Activated CD4-positive, alpha-beta memory T cell treated with anti-CD3 and anti-CD28 coated beads, Interleukin-2, amount 10 ng/mL, durations not matched to agents 7 days and 5 days (primary cell): ENCODE measurements at regions not wholly inside any gene's neighbourhood (a gene's known extent, or its start where the extent isn't known, plus 50 kb on each side); places are given as distances from the start of the nearest gene placed in this dataset.
A peak's percentile ranks its signal among the peaks of the same experiment; 100 is the strongest.

Experiments
- CTCF ChIA-PET: fragments of 350-600 bp; sonication (Branson Sonifier 250); formaldehyde crosslinking; loops from one replicate; lab custom pipeline; 2021; ENCODE audit warnings: antibody characterized with exemption, inconsistent platforms; lab: Charles Lee
- POLR2A ChIA-PET: fragments of 350-600 bp; sonication (Branson Sonifier 250); formaldehyde crosslinking; loops from one replicate; lab custom pipeline; 2021; ENCODE audit warnings: antibody characterized with exemption; lab: Charles Lee
- DNase-seq: peaks from one replicate; pipeline ENCODE4 v3.0.0-alpha.2; 2020
- H3K27ac Mint-ChIP-seq: one replicate; pipeline ENCODE4 v1.8.0; 2021; ENCODE audit warnings: mild to moderate bottlenecking, mixed read lengths
- H3K27me3 Mint-ChIP-seq: one replicate; pipeline ENCODE4 v1.8.0; 2021; ENCODE audit warnings: mixed read lengths
- H3K36me3 Mint-ChIP-seq: one replicate; pipeline ENCODE4 v1.8.0; 2021; ENCODE audit warnings: low read depth, mixed read lengths
- H3K4me1 Mint-ChIP-seq: one replicate; pipeline ENCODE4 v1.8.0; 2021; ENCODE audit warnings: mixed read lengths
- H3K4me3 Mint-ChIP-seq: one replicate; pipeline ENCODE4 v1.8.0; 2021; ENCODE audit warnings: mild to moderate bottlenecking, mixed read lengths
- H3K9me3 Mint-ChIP-seq: one replicate; pipeline ENCODE4 v1.8.0; 2021; ENCODE audit warnings: mixed read lengths

DNA sequence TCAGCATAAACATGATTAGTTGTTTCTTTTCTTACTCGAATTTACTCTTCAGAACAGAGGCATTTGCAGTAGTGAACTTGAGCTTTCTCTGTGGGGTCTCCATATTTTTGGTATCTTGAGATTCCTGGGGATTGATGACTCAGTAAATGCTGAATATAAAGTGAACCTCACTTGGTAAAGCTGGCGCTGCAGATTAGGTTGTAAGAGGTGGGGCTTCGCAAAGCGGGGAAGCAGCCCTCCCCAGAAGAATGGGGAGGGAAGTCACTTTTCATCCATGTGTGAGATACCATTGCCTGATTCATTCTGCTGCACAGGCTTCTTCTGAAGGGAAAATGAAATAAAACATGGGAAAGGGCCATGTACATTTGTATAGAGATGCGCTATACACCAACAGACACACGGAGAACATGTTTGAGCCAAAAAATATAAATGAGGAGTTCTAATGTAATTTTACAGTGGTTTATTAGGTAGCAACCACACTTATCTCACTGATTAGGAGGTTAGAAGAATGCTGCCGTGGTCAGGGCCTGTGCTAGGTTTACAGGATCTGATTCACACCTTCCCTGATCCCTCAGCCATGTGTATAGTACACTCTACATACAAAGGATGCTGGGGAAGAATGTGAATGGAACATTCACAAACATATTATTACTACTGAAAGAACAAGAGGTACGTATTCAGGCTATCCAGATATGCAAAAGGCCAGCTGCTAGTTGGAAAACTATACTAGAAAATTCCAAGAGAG, 63.5 kb downstream of the DNTTIP2 start:
- H3K9me3 Mint-ChIP-seq: no peaks in the 10 kb centered on the region
- POLR2A ChIA-PET: interaction anchor here (1.1 to 1.2 kb wide), 2 partner anchors 30 to 35 kb away, joined by 3 to 4 read pairs; no protein-coding TSS in a partner anchor

DNA sequence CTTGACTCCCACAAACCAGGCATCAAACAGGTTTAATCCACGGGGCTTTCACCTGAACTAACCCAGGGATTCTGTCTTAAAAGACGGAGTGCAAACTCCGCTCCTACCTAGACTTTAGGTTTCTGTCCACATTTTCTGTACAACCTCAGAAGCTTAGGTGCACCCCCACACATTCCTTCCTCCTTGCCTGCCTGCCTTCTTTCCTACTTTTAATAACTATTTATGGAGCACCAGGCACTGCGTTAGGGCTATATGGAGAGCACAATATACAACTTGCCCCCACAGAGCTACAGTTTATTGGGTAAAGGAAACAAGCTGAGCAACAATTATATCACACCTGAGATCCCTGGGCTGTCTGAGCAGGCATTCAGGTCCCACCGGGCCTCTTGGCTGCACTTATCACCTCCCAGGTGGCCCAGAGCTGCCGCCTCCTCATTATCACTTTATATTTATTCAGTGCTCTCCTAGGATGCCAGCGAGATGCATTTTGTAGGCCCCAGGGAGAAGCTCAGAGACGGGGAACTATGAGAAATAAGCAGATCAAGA, 64.1 kb downstream of the DNTTIP2 start:
- H3K4me3 Mint-ChIP-seq: no peak overlapping the region
- H3K36me3 Mint-ChIP-seq: no peaks in the 10 kb centered on the region
- DNase-seq: no peak
- H3K27me3 Mint-ChIP-seq: peaks cover 5% of the 10 kb centered on the region
- H3K4me1 Mint-ChIP-seq: peaks cover 30% of the 10 kb centered on the region
- POLR2A ChIA-PET: interaction anchor here (1.1 to 2.0 kb wide), 4 partner anchors 31 to 186 kb away, joined by 3 to 10 read pairs (median 6); no protein-coding TSS in a partner anchor
- H3K27ac Mint-ChIP-seq: no peak overlapping the region
- no peaks in the 10 kb centered on the region for H3K9me3 Mint-ChIP-seq
- CTCF ChIA-PET: interaction anchor here (0.9 to 9.5 kb wide), 13 partner anchors 11 to 510 kb away, joined by 3 to 314 read pairs (median 5); partner anchors contain the start of gene BCAR3

More for the DNA sequence above, 63.5 kb downstream of the DNTTIP2 start:
- CTCF ChIA-PET: interaction anchor here (0.7 to 9.5 kb wide), 8 partner anchors 16 to 209 kb away, joined by 3 to 314 read pairs (median 7); partner anchors contain the start of gene BCAR3
- no peak for DNase-seq
- Mint-ChIP-seq H3K27ac (no peak overlapping the region), H3K4me1 (peaks cover 30% of the 10 kb centered on the region), H3K27me3 (peaks cover 5% of the 10 kb centered on the region), H3K36me3 (no peaks in the 10 kb centered on the region), H3K4me3 (no peak overlapping the region)

DNA sequence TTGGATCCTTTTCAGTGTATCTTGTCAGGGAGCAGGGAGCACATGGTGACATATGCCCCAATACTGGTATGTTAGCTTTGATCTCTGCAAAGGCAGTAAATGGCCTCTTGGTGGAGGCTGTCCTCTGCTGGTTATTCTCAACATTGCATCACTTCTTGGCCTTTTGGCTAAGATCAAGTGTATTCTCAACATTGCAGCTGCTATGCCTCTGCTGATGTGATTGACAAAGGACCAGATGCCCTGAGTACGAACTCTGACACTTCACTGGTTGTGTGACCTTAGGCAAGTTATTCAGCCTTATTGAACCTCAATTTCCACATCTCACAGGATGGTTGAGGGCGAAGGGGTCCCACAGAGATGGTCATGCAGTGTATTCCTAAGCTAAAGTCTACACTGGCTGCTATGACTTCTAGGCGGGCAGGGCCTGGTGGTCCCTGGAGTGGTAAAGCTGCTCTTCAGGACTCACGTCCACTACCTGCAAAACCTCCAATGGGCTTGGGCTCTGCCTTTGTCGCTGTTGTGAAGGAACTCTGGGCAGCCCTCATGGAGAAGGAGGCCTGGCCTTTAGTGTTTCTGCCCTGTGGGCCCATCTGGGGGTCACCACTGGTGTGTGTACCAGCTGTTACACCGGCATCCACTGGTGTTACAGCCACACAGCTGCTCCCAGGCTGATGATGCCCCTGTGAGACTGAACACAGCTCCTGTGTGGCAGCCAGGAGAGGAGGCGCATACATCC, 64.8 kb downstream of the DNTTIP2 start:
- peaks cover 30% of the 10 kb centered on the region for H3K4me1 Mint-ChIP-seq
- peaks cover 2% of the 10 kb centered on the region for H3K27me3 Mint-ChIP-seq
- H3K9me3 Mint-ChIP-seq: no peaks in the 10 kb centered on the region
- peak; percentile 63 for DNase-seq
- no peak overlapping the region for H3K27ac Mint-ChIP-seq
- CTCF ChIA-PET: interaction anchor here (0.7 to 9.5 kb wide), 27 partner anchors 9 to 509 kb away, joined by 3 to 314 read pairs (median 5); partner anchors contain the start of gene BCAR3
- H3K4me3 Mint-ChIP-seq: no peak overlapping the region
- POLR2A ChIA-PET: interaction anchor here (1.0 to 2.0 kb wide), 5 partner anchors 32 to 185 kb away, joined by 3 to 10 read pairs (median 5); no protein-coding TSS in a partner anchor
- no peaks in the 10 kb centered on the region for H3K36me3 Mint-ChIP-seq

DNA sequence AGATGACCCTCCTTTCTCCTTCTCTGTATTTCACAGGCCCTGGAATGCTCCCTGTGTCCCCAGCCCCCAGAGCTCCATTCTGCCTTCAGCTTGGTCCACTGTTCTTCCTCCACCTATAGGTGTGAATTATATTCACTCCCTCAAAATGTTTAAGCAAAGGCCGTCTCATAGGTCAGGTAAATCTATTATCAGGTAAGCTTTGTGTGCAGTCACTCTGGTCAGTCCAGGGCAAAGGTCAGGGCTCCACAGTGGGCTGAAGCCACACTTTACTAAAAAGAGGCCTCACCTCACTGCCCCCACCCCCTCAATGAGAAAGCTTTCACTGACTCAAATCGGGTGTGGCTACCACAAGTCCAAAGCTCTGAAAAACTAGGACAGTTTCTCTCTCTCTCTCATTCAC, 65.9 kb downstream of the DNTTIP2 start:
- H3K27ac Mint-ChIP-seq: no peak overlapping the region
- no peaks in the 10 kb centered on the region for H3K36me3 Mint-ChIP-seq
- no peaks in the 10 kb centered on the region for H3K27me3 Mint-ChIP-seq

DNA sequence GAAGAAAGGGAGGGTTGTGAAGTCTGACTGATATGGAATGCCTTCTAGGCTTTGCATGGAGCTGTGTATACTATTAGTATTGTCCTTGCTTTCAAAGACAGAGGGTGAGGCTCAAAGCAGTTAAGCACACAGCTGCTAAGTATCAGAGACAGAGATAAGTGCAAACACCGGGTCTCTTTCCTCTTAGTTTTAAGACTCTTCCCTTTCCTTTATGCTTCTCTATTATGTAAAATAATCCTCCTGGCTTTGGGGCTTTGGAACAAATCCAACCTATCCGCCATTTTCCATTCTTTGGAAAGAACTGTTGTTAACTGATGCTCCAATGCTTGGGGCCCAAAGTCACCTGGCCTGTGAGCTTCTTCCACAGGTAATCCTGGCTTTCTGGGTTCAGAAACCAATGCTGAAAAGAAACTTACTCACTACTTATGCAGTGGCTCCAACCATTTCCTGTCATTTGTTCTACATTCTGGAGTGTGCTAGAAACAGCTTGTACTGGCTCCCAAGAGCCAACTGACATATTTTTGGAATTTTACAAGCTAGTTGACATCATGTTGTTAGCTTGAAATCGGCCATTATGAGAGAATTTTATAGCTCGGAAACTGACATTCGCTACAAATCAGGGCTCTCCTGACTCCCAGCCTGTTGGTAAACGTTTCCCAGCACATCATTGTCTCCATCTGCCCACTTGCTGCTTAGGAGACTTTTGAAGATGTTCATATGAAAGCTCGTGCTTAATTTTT, 67.5 kb downstream of the DNTTIP2 start:
- POLR2A ChIA-PET: interaction anchor here (0.9 kb wide), 1 partner anchor 130 kb away, joined by 3 read pairs; the partner anchor contains the start of gene BCAR3
- Mint-ChIP-seq H3K9me3 (peaks cover 5% of the 10 kb centered on the region), H3K27me3 (peaks cover 6% of the 10 kb centered on the region), H3K4me1 (peaks cover 8% of the 10 kb centered on the region), H3K27ac (no peak overlapping the region), H3K4me3 (no peak overlapping the region), H3K36me3 (no peaks in the 10 kb centered on the region)
- CTCF ChIA-PET: interaction anchor here (1.3 to 9.5 kb wide), 5 partner anchors 39 to 507 kb away, joined by 3 to 314 read pairs (median 3); no protein-coding TSS in a partner anchor
- no peak for DNase-seq

More for the DNA sequence above, 65.9 kb downstream of the DNTTIP2 start:
- H3K4me1 Mint-ChIP-seq: peaks cover 23% of the 10 kb centered on the region
- ChIA-PET CTCF (interaction anchor here (1.0 to 9.5 kb wide), 18 partner anchors 8 to 508 kb away, joined by 3 to 314 read pairs (median 7); partner anchors contain the start of gene BCAR3), POLR2A (interaction anchor here (0.5 to 2.0 kb wide), 5 partner anchors 68 to 205 kb away, joined by 3 to 10 read pairs (median 4); no protein-coding TSS in a partner anchor)
- H3K9me3 Mint-ChIP-seq: peaks cover 4% of the 10 kb centered on the region
- DNase-seq: no peak
- H3K4me3 Mint-ChIP-seq: no peak overlapping the region

DNA sequence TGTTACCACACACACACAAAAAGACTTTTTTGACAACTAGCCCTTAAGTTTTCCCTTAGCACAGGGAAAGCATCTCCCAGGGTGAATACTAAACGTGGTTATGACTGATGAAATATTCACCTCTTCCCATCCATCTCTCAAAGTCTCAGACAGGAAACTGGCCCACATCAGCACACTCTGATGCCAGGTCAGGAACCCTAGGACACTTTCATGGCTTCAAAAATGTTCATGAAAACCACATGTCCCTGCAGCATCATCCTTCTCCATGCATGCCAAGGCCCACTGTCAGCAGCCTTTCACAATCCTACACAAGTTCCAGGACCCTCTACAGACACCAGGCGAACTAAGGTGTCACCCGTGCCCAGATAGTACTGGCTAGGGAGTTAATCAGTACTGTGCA, 68.7 kb downstream of the DNTTIP2 start:
- Mint-ChIP-seq H3K4me3 (no peak overlapping the region), H3K36me3 (no peaks in the 10 kb centered on the region), H3K27me3 (peaks cover 9% of the 10 kb centered on the region), H3K27ac (no peak overlapping the region), H3K9me3 (peaks cover 5% of the 10 kb centered on the region), H3K4me1 (peaks cover 8% of the 10 kb centered on the region)
- ChIA-PET CTCF (interaction anchor here (0.7 to 9.5 kb wide), 2 partner anchors 54 to 180 kb away, joined by 3 to 314 read pairs; no protein-coding TSS in a partner anchor), POLR2A (interaction anchor here (0.6 kb wide), 1 partner anchor 424 kb away, joined by 3 read pairs; no protein-coding TSS in a partner anchor)
- no peak for DNase-seq

DNA sequence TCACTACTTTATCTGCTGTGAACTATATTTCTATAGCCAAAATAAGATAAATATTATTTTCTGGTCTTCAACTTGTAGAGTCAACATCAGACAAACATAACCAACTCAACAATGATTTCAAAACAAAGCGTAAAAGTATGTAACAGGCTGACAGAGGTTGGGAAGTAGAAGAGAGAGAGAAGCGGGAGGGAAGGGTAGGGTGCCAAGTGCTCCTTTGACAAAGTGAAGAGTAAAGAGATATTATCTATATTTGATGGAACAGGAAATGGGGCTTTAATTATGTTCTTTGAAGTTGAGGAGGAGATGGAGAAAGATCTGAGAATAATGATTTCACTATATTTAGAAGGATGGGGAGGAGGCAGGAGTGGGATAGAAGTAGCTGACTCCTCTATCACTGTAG, 70.1 kb downstream of the DNTTIP2 start:
- Mint-ChIP-seq H3K27ac (no peak overlapping the region), H3K4me3 (no peak overlapping the region), H3K27me3 (peaks cover 9% of the 10 kb centered on the region), H3K4me1 (peaks cover 7% of the 10 kb centered on the region), H3K36me3 (no peaks in the 10 kb centered on the region), H3K9me3 (peaks cover 5% of the 10 kb centered on the region)
- CTCF ChIA-PET: interaction anchor here (1.8 kb wide), 1 partner anchor 179 kb away, joined by 6 read pairs; no protein-coding TSS in a partner anchor
- POLR2A ChIA-PET: no interaction called here
- DNase-seq: no peak

DNA sequence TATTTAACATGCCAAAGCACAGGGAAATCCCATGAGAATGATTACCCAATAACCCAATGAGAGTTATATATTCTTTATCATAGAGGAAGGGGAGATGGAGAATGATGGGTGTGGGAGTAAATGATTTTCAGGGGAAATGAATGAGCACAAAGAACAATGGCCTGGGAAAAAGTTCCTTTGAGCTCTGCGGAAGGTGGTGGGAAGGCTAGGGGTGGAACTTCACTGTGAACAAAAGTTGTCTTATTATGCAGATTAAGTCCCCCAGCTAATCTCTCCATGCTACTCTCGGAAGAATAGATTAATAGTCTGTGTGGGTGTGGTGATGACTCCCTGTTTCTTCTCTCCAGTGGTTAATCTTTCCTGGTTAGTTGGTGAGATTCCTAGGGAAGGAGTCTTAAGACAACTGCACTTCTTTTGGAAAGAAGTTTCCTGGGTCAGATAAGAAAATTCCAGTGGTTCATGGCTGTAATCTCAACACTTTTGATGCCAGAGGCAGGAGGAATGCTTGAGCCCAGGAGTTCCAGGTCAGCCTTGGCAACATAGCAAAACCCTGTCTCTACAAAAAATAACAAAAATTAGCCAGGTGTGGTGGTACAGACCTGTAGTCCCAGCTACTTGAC, 71.6 kb downstream of the DNTTIP2 start:
- H3K36me3 Mint-ChIP-seq: no peaks in the 10 kb centered on the region

DNA sequence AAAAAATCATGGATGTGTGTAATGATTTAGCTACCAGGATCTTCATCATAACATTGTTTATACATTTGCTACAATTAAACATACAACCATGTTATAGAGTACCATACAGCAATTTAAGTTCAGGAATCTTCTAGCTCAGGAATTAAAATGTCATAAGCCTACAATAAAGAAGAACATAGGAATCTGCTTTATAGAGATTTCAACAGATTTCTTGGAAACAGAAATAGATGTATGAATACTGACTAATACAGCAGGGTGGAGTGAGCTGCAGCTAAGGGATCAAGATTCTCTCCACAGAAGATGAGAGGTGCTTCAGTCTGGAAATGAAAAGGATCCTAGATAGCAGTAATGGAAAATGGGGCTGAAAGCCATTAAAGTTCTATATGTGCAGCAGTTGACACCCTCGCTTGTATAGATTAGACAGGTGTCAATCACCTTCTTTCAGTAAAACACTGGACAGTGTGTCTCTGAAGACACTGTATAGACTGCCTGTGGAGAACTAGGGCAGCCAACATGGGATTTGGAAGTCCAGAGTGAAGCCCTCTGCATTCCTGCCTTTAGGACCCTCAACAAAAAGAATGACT, 73.9 kb downstream of the DNTTIP2 start:
- ChIA-PET CTCF (interaction anchor here (1.1 to 2.9 kb wide), 2 partner anchors 8 to 176 kb away, joined by 3 to 9 read pairs; no protein-coding TSS in a partner anchor), POLR2A (no interaction called here)
- no peak for DNase-seq
- Mint-ChIP-seq H3K27me3 (peaks cover 22% of the 10 kb centered on the region), H3K36me3 (no peaks in the 10 kb centered on the region), H3K4me3 (no peak overlapping the region), H3K27ac (no peak overlapping the region), H3K9me3 (peaks cover 5% of the 10 kb centered on the region), H3K4me1 (no peaks in the 10 kb centered on the region)

More for the DNA sequence above, 71.6 kb downstream of the DNTTIP2 start:
- H3K27me3 Mint-ChIP-seq: peaks cover 13% of the 10 kb centered on the region
- ChIA-PET CTCF (no interaction called here), POLR2A (no interaction called here)
- no peak for DNase-seq
- H3K4me3 Mint-ChIP-seq: no peak overlapping the region
- H3K4me1 Mint-ChIP-seq: no peaks in the 10 kb centered on the region
- peaks cover 5% of the 10 kb centered on the region for H3K9me3 Mint-ChIP-seq
- no peak overlapping the region for H3K27ac Mint-ChIP-seq

DNA sequence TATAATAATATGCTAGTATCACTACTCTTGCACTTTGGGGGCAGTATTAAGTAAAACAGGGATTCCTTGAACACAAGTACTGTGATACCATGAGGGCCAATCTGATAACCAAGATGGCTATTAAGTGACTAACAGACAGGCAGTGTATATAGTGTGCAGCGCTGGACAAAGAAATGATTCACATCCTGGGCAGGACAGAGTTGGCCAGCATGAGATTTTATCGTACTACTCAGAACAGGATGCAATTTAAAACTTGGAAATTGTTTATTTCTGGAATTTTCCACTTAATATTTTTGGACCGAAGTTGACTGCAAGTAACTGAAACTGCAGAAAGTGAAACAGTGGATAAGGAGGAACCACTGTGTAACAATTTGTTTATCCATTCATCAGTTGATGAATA, 74.6 kb downstream of the DNTTIP2 start:
- ChIA-PET POLR2A (no interaction called here), CTCF (interaction anchor here (1.1 to 2.9 kb wide), 2 partner anchors 9 to 175 kb away, joined by 3 to 9 read pairs; no protein-coding TSS in a partner anchor)
- Mint-ChIP-seq H3K27ac (no peak overlapping the region), H3K27me3 (peaks cover 22% of the 10 kb centered on the region), H3K4me1 (no peaks in the 10 kb centered on the region), H3K36me3 (no peaks in the 10 kb centered on the region), H3K9me3 (peaks cover 5% of the 10 kb centered on the region), H3K4me3 (no peak overlapping the region)
- no peak for DNase-seq

DNA sequence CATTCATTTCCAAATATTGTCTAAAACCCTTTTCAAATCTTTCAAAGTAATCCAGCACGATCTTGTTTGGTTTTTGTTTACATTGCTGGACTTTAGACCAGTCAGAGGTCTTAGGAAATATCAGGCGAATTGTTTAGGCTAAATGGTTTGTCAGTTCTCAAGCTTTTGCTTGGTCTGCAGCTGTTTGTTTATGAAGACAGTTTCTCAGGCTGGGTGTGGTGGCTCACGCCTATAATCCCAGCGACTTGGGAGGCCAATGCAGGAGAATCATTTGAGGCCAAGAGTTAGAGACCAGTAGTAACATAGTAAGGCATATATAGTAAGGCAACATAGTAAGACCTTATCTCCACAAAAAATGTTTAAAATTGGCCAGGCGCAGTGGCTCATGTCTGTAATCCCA, 77.5 kb downstream of the DNTTIP2 start:
- ChIA-PET CTCF (interaction anchor here (0.7 kb wide), 1 partner anchor 78 kb away, joined by 4 read pairs; no protein-coding TSS in a partner anchor), POLR2A (interaction anchor here (1.0 kb wide), 1 partner anchor 23 kb away, joined by 3 read pairs; no protein-coding TSS in a partner anchor)
- peaks cover 20% of the 10 kb centered on the region for H3K27me3 Mint-ChIP-seq
- no peak overlapping the region for H3K4me3 Mint-ChIP-seq
- H3K9me3 Mint-ChIP-seq: no peaks in the 10 kb centered on the region
- no peak for DNase-seq
- no peak overlapping the region for H3K27ac Mint-ChIP-seq
- H3K36me3 Mint-ChIP-seq: no peaks in the 10 kb centered on the region
- no peaks in the 10 kb centered on the region for H3K4me1 Mint-ChIP-seq
